ENCODE measurements at regions not wholly inside any gene's neighbourhood (a gene's known extent, or its start where the extent isn't known, plus 50 kb on each side); places are given as distances from the start of the nearest gene placed in this dataset.
"Not testable (repeated sequence)": the region's sequence is repeated elsewhere in the genome, so short reads cannot be mapped to it uniquely, and the experiment has no call there.

GRCh38 chr4:116303736-116304188 is 781.6 kb downstream of the TRAM1L1 start:
- Histone ChIP-seq H3K4me1 (no peaks in the 10 kb centered on the region), H3K27me3 (replicated peaks in 1 of 7) (no peaks in the 10 kb centered on the region), H3K4me3 (no peak overlapping the region), H3K9me3 (peaks cover 0 to 11% (median 0%) of the 10 kb centered on the region in 8 donors), H3K27ac (no peak overlapping the region), H3K36me3 (no peaks in the 10 kb centered on the region)
- intact Hi-C loops (cut with DNase I; ENCODE audit: low total_unique reads) = no loop called here
- no peak for TF ChIP-seq POLR2AphosphoS5 (IDR thresholded peaks at IDR 0.05)
- TF ChIP-seq CTCF (IDR thresholded peaks at IDR 0.05 in 8 of 11, conservative IDR thresholded peaks at IDR 0.05 in 3 of 11) = no peak
- TF ChIP-seq POLR2A (IDR thresholded peaks at IDR 0.05) = no peak
- WGBS, 5 donors = 78 to 92% (median 81%) methylated on average over 1 of the region's 1 CpG
- DNase-seq = no peak

GRCh38 chr4:116302990-116303735 is 782.2 kb downstream of the TRAM1L1 start:
- Histone ChIP-seq H3K4me3 (no peak overlapping the region), H3K36me3 (no peaks in the 10 kb centered on the region), H3K27me3 (replicated peaks in 1 of 7) (no peaks in the 10 kb centered on the region), H3K27ac (no peak overlapping the region), H3K4me1 (no peaks in the 10 kb centered on the region), H3K9me3 (peaks cover 0 to 11% (median 0%) of the 10 kb centered on the region in 8 donors)
- intact Hi-C loops (cut with DNase I; ENCODE audit: low total_unique reads) = no loop called here
- TF ChIP-seq POLR2AphosphoS5 (IDR thresholded peaks at IDR 0.05) (no peak), POLR2A (IDR thresholded peaks at IDR 0.05) (no peak), CTCF (IDR thresholded peaks at IDR 0.05 in 8 of 11, conservative IDR thresholded peaks at IDR 0.05 in 3 of 11) (no peak)
- peak; percentile 30 for DNase-seq
- 83 to 92% (median 86%) methylated on average over 3 of the region's 3 CpGs for WGBS, 5 donors

GRCh38 chr4:116275006-116275405 is 810.4 kb downstream of the TRAM1L1 start:
- Histone ChIP-seq H3K9me3 (peaks cover 0 to 47% (median 26%) of the 10 kb centered on the region in 8 donors), H3K4me3 (no peak overlapping the region), H3K36me3 (no peaks in the 10 kb centered on the region), H3K4me1 (no peaks in the 10 kb centered on the region), H3K27ac (no peak overlapping the region), H3K27me3 (replicated peaks in 1 of 7) (no peaks in the 10 kb centered on the region)
- intact Hi-C loops (cut with DNase I; ENCODE audit: low total_unique reads) = no loop called here
- 62 to 87% (median 78%) methylated on average over 2 of the region's 2 CpGs for WGBS, 5 donors
- no peak for TF ChIP-seq POLR2AphosphoS5 (IDR thresholded peaks at IDR 0.05)
- no peak for TF ChIP-seq CTCF (IDR thresholded peaks at IDR 0.05 in 8 of 11, conservative IDR thresholded peaks at IDR 0.05 in 3 of 11)
- no peak for TF ChIP-seq POLR2A (IDR thresholded peaks at IDR 0.05)
- no peak for DNase-seq

- H3K27ac ChIP-seq = no peak overlapping the region
- peaks cover 0 to 38% (median 23%) of the 10 kb centered on the region in 8 donors for H3K9me3 ChIP-seq
- no peak overlapping the region for H3K4me3 ChIP-seq
- intact Hi-C loops (cut with DNase I; ENCODE audit: low total_unique reads) = no loop called here
- TF ChIP-seq CTCF (IDR thresholded peaks at IDR 0.05 in 8 of 11, conservative IDR thresholded peaks at IDR 0.05 in 3 of 11) (no peak), POLR2A (IDR thresholded peaks at IDR 0.05) (no peak), POLR2AphosphoS5 (IDR thresholded peaks at IDR 0.05) (no peak)
- H3K27me3 ChIP-seq (replicated peaks in 1 of 7) = no peaks in the 10 kb centered on the region
- no peaks in the 10 kb centered on the region for H3K36me3 ChIP-seq
- no peaks in the 10 kb centered on the region for H3K4me1 ChIP-seq
- DNase-seq = no peak
- WGBS, 5 donors = 70 to 86% (median 78%) methylated on average over 1 of the region's 1 CpG
Measured at GRCh38 chr4:116272336-116272735, 813.0 kb downstream of the TRAM1L1 start.

- DNase-seq; H3K36me3 ChIP-seq; H3K27me3 ChIP-seq (replicated peaks in 1 of 7); intact Hi-C loops (cut with DNase I; ENCODE audit: low total_unique reads); H3K4me1 ChIP-seq; H3K27ac ChIP-seq; H3K4me3 ChIP-seq: not testable (repeated sequence)
- peaks cover 2 to 55% (median 30%) of the 10 kb centered on the region in 8 donors for H3K9me3 ChIP-seq
- 40 to 68% (median 51%) methylated on average over 3 of the region's 3 CpGs for WGBS, 5 donors
Measured at GRCh38 chr4:116260931-116261330, 824.4 kb downstream of the TRAM1L1 start.
